AG04450 (cell line): ENCODE measurements at regions not wholly inside any gene's neighbourhood (a gene's known extent, or its start where the extent isn't known, plus 50 kb on each side); places are given as distances from the start of the nearest gene placed in this dataset.

ENCODE experiments used
- CTCF ChIA-PET: fragments of 300-600, 350-600 bp; formaldehyde crosslinking; extraction: SDS; loops from one replicate; lab custom pipeline; 2022; ENCODE audit warnings: antibody characterized with exemption, inconsistent platforms; lab: Charles Lee
- POLR2A ChIA-PET: fragments of 350-600 bp; formaldehyde crosslinking; extraction: SDS; loops from one replicate; lab custom pipeline; 2021; ENCODE audit warnings: antibody characterized with exemption, inconsistent platforms; lab: Yijun Ruan, JAX
- DNase-seq: peaks from one replicate; pipeline ENCODE4 v3.0.0-alpha.2; 2011; ENCODE audit warnings: low read depth, low spot score
- H3K27ac ChIP-seq: one replicate; pipeline ENCODE4 v1.5.1; 2012; ENCODE audit warnings: low read depth, low read length, control low read depth
- H3K27me3 ChIP-seq: one replicate; pipeline ENCODE4 v1.6.0; 2012; ENCODE audit warnings: low read length; ENCODE audit not compliant: control insufficient read depth, insufficient read depth
- H3K4me3 ChIP-seq: 2 replicates; pipeline ENCODE4 v1.5.1; 2011; ENCODE audit warnings: mild to moderate bottlenecking, low read depth, low read length, control low read depth
- H3K9me3 ChIP-seq: 2 replicates; pipeline ENCODE4 v1.5.1; 2012; ENCODE audit warnings: low read length; ENCODE audit not compliant: control insufficient read depth, insufficient read depth
- CTCF ChIP-seq: IDR thresholded peaks from 2 replicates; pipeline ENCODE4 v1.5.1; 2011; ENCODE audit warnings: low read depth, low read length, control low read depth, inconsistent platforms

- ChIA-PET POLR2A (interaction anchor here (0.6 kb wide), 1 partner anchor 516 kb away, joined by 5 read pairs; no protein-coding TSS in a partner anchor), CTCF (interaction anchor here (1.4 kb wide), 1 partner anchor 23 kb away, joined by 7 read pairs; no protein-coding TSS in a partner anchor)
- no peak overlapping the region for H3K4me3 ChIP-seq
- no peaks in the 10 kb centered on the region for H3K27me3 ChIP-seq
- no peak for DNase-seq
- no peak for TF ChIP-seq CTCF
- H3K27ac ChIP-seq, result no peak overlapping the region
- no peaks in the 10 kb centered on the region for H3K9me3 ChIP-seq
These were observed 164.2 kb upstream of the TARS1 start for GRCh38 chr5:33276628-33276950.

DNA sequence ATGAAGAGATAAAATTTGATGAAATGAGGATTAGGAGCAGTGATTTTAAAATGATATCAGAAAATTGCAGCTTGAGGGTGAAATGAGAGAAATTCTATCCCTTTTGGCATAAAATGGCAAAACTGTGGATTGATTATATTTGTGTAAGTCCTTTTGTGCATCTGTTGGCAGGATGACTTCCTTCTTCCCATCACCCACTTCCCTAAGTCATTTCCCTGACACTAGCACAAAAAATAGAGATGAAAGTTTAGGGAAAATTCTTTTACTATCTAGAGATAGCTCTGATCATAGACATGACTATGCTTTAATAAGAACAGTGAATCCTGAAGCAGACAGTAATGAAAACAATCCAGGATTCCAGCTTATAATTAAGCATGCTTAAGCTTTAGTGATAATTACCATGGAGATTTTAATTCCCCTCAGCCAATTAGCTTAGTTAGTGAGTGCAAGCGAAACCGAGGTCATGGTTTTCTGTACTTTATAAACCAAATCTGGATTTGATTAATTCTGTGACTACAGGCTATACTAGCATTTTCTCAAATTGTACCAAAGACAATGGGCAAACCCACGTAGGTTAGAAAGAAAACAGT lies 163.6 kb upstream of the TARS1 start:
- H3K27me3 ChIP-seq, result no peaks in the 10 kb centered on the region
- H3K27ac ChIP-seq, result no peak overlapping the region
- no peak for TF ChIP-seq CTCF
- DNase-seq, result no peak
- ChIA-PET CTCF (interaction anchor here (1.4 kb wide), 1 partner anchor 22 kb away, joined by 7 read pairs; no protein-coding TSS in a partner anchor), POLR2A (interaction anchor here (0.6 kb wide), 1 partner anchor 517 kb away, joined by 5 read pairs; no protein-coding TSS in a partner anchor)
- H3K4me3 ChIP-seq, result no peak overlapping the region
- no peaks in the 10 kb centered on the region for H3K9me3 ChIP-seq

DNA sequence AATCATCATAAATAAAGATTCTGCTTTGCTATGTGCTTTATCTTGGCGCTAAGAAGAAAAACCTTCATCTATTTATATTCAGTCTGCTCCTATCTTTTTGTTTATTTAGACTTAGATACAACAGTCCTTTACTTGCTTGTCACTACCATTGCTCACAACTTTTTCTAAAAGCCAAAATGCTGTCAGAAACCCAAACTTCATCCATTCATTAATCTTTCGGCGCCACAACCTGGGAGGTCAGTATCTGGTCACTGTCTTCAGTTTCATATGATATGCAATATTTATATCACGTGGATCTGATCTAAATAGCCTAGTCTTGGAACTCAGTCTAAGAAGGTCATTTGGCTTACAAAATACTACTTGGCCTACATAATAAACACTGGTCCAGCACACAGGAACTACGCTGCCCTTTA lies 159.3 kb upstream of the TARS1 start:
- Histone ChIP-seq H3K9me3 (no peaks in the 10 kb centered on the region), H3K27me3 (no peaks in the 10 kb centered on the region), H3K27ac (no peak overlapping the region), H3K4me3 (no peak overlapping the region)
- no peak for DNase-seq
- ChIA-PET POLR2A (no interaction called here), CTCF (interaction anchor here (1.4 to 2.0 kb wide), 2 partner anchors 19 to 574 kb away, joined by 4 to 8 read pairs; no protein-coding TSS in a partner anchor)
- no peak for TF ChIP-seq CTCF

DNA sequence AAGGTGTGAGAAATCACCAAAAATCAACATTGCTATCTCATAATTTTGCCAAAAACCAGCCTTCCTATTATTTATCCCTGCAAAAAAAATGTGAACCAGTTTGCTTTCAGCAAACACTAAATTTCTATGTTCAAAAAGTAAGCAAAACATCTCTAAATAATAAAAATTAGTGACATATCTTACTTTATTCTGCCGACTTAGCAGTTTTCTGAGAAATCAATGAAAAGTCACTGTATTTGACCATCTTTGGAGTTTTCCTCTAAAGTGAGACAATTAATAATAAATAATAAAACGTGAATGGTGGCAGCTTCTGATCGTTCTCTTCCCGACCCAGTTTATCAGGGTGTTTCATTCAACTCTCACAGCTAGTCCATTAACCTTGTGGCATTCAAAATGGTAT lies 158.6 kb upstream of the TARS1 start:
- H3K27me3 ChIP-seq, result no peaks in the 10 kb centered on the region
- CTCF ChIA-PET, result interaction anchor here (0.6 to 2.0 kb wide), 3 partner anchors 18 to 574 kb away, joined by 4 to 8 read pairs (median 5); no protein-coding TSS in a partner anchor
- no peak for TF ChIP-seq CTCF
- POLR2A ChIA-PET, result no interaction called here
- H3K9me3 ChIP-seq, result no peaks in the 10 kb centered on the region
- no peak overlapping the region for H3K4me3 ChIP-seq
- DNase-seq, result no peak
- H3K27ac ChIP-seq, result no peak overlapping the region

DNA sequence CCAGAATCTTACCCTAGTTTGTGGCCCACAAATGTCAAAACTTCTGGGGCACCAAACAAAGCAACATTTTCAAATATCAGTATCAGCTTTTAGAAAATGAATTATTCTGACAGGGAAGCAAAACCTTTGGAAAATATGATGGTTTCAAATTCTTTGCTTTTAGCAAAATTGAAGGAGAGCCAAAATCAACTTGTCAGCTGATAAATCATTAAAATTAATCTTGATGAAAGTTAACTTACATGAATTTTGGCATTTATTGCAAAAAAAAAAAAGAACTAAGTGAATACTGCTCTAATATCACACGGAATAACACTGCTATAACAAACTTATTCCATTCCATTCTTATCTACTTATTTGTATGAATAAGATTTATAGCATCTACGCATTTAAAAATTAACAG lies 158.1 kb upstream of the TARS1 start:
- ChIA-PET CTCF (interaction anchor here (0.6 to 1.6 kb wide), 2 partner anchors 17 to 36 kb away, joined by 5 to 6 read pairs; no protein-coding TSS in a partner anchor), POLR2A (no interaction called here)
- no peaks in the 10 kb centered on the region for H3K9me3 ChIP-seq
- no peaks in the 10 kb centered on the region for H3K27me3 ChIP-seq
- no peak for TF ChIP-seq CTCF
- no peak overlapping the region for H3K4me3 ChIP-seq
- DNase-seq, result no peak
- no peak overlapping the region for H3K27ac ChIP-seq
